ENCODE measurements at regions not wholly inside any gene's neighbourhood (a gene's known extent, or its start where the extent isn't known, plus 50 kb on each side); places are given as distances from the start of the nearest gene placed in this dataset.

- TF ChIP-seq POLR2AphosphoS5 (IDR thresholded peaks at IDR 0.05; ENCODE audit: low read depth, low read length) (no peak), POLR2A (IDR thresholded peaks at IDR 0.05; ENCODE audit: low read depth, low read length) (no peak), TAF1 (IDR thresholded peaks at IDR 0.05; ENCODE audit: low read depth, low read length) (no peak), SPI1 (IDR thresholded peaks at IDR 0.05; ENCODE audit: low read depth, low read length) (no peak), PAX5 (IDR thresholded peaks at IDR 0.05; ENCODE audit: insufficient read depth, low read length, severe bottlenecking) (no peak), POU2F2 (IDR thresholded peaks at IDR 0.05; ENCODE audit: low read depth, low read length) (no peak)
Observed at GRCh38 chr6:170032197-170032596, 258.7 kb downstream of the DLL1 start.
